ENCODE measurements at regions not wholly inside any gene's neighbourhood (a gene's known extent, or its start where the extent isn't known, plus 50 kb on each side); places are given as distances from the start of the nearest gene placed in this dataset.

GRCh38 chr5:135233477-135233876, 165.6 kb downstream of the MACROH2A1 start:
- no peaks in the 10 kb centered on the region for H3K9me2 ChIP-seq
- WGBS (ENCODE audit: low lambda C conversion rate), result 88% methylated on average over 6 of the region's 6 CpGs
- CTCF ChIA-PET, result interaction anchor here (0.7 to 1.7 kb wide), 4 partner anchors 15 to 97 kb away, joined by 3 to 4 read pairs (median 3); no protein-coding TSS in a partner anchor

DNA sequence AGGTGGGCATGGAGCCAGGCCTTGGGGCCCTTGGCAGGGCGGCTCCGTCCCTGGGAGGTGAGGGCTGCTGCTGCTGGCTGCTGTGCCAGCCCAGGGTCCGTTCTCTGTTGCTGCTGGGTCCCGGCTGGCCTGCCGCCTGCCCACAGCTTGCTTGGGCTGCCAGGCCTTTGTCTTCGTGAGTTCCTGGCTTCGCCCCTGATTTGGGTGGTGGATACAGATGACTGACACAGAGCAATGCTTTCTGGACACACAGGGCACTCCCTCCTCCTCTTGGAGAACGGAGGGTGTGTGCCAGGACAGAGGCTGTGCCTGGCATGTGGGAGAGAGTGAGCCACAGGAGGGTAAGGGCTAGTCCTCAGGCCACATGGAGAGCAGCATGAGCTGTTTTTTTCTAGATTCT, 166.1 kb downstream of the MACROH2A1 start:
- H3K9me2 ChIP-seq, result no peaks in the 10 kb centered on the region
- 78% methylated on average over 3 of the region's 8 CpGs for WGBS (ENCODE audit: low lambda C conversion rate)
- peaks cover 0 to 42% of the 10 kb centered on the region in 2 experiments; a peak in 2 of 4 replicates for H3K4me1 ChIP-seq (ENCODE audit: control insufficient read depth in 1 of 2, insufficient read depth in 2 of 2, low read depth in 1 of 2, low read length in 1 of 2)
- no peaks in the 10 kb centered on the region for H3K9me3 ChIP-seq
- H4K20me1 ChIP-seq (ENCODE audit: insufficient read depth), result no peaks in the 10 kb centered on the region
- POLR2A ChIA-PET, result interaction anchor here (0.9 kb wide), 1 partner anchor 387 kb away, joined by 3 read pairs; the partner anchor contains the start of gene C5orf24
- H3K27me3 ChIP-seq (ENCODE audit: insufficient read depth), result no peaks in the 10 kb centered on the region
- H3K79me2 ChIP-seq (ENCODE audit: insufficient read depth), result no peaks in the 10 kb centered on the region
- H3K4me2 ChIP-seq, result no peak overlapping the region
- no peaks in the 10 kb centered on the region for H3F3A ChIP-seq (replicated peaks; ENCODE audit: insufficient read depth)
- no peak overlapping the region for H2AFZ ChIP-seq (ENCODE audit: low read depth)
- CTCF ChIA-PET, result interaction anchor here (0.7 to 1.7 kb wide), 4 partner anchors 14 to 98 kb away, joined by 3 to 4 read pairs (median 3); no protein-coding TSS in a partner anchor
- no peak for DNase-seq
- no peaks in the 10 kb centered on the region for H3K36me3 ChIP-seq (replicated peaks in 1 of 2; ENCODE audit: control insufficient read depth in 1 of 2, insufficient read depth in 2 of 2, low read length in 1 of 2)
- H3K4me3 ChIP-seq (ENCODE audit: low read depth in 2 of 2, low read length in 1 of 2), result no peak overlapping the region
- H3K9ac ChIP-seq, result no peak overlapping the region
- H3K27ac ChIP-seq (ENCODE audit: low read depth in 2 of 2, low read length in 1 of 2), result no peak overlapping the region
- TF ChIP-seq USF2 (IDR thresholded peaks at IDR 0.05; ENCODE audit: borderline replicate concordance, low read depth, low read length) (no peak), NRF1 (IDR thresholded peaks at IDR 0.05; ENCODE audit: low read depth, low read length) (no peak), POLR2AphosphoS5 (IDR thresholded peaks at IDR 0.05; ENCODE audit: low read depth, low read length) (no peak), CTCF (IDR thresholded peaks at IDR 0.05) (no peak)
- TF ChIP-seq, protein P1, sequence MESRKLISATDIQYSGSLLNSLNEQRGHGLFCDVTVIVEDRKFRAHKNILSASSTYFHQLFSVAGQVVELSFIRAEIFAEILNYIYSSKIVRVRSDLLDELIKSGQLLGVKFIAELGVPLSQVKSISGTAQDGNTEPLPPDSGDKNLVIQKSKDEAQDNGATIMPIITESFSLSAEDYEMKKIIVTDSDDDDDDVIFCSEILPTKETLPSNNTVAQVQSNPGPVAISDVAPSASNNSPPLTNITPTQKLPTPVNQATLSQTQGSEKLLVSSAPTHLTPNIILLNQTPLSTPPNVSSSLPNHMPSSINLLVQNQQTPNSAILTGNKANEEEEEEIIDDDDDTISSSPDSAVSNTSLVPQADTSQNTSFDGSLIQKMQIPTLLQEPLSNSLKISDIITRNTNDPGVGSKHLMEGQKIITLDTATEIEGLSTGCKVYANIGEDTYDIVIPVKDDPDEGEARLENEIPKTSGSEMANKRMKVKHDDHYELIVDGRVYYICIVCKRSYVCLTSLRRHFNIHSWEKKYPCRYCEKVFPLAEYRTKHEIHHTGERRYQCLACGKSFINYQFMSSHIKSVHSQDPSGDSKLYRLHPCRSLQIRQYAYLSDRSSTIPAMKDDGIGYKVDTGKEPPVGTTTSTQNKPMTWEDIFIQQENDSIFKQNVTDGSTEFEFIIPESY (IDR thresholded peaks at IDR 0.05; ENCODE audit: borderline replicate concordance, low read depth), result no peak

More at GRCh38 chr5:135233477-135233876, 165.6 kb downstream of the MACROH2A1 start:
- H3K9me3 ChIP-seq, result no peaks in the 10 kb centered on the region
- H3K79me2 ChIP-seq (ENCODE audit: insufficient read depth), result no peaks in the 10 kb centered on the region
- TF ChIP-seq FOSL2 (IDR thresholded peaks at IDR 0.05; ENCODE audit: borderline replicate concordance, low read depth), result no peak
- no peak for TF ChIP-seq NRF1 (IDR thresholded peaks at IDR 0.05; ENCODE audit: low read depth, low read length)
- TF ChIP-seq TAF1 (IDR thresholded peaks at IDR 0.05; ENCODE audit: borderline replicate concordance, low read depth, low read length), result no peak
- TF ChIP-seq RFX5 (IDR thresholded peaks at IDR 0.05; ENCODE audit: low read length), result no peak
- TF ChIP-seq RXRA (IDR thresholded peaks at IDR 0.05; ENCODE audit: borderline replicate concordance, low read depth), result no peak
- no peak for TF ChIP-seq CHD2 (IDR thresholded peaks at IDR 0.05; ENCODE audit: low read length, partially characterized antibody)
- TF ChIP-seq, protein P2, sequence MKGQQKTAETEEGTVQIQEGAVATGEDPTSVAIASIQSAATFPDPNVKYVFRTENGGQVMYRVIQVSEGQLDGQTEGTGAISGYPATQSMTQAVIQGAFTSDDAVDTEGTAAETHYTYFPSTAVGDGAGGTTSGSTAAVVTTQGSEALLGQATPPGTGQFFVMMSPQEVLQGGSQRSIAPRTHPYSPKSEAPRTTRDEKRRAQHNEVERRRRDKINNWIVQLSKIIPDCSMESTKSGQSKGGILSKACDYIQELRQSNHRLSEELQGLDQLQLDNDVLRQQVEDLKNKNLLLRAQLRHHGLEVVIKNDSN (IDR thresholded peaks at IDR 0.05; ENCODE audit: borderline replicate concordance, low read depth), result no peak
- no peak for TF ChIP-seq RCOR1 (IDR thresholded peaks at IDR 0.05; ENCODE audit: low read length)
- TF ChIP-seq ELF1 (IDR thresholded peaks at IDR 0.05), result no peak
- TF ChIP-seq TEAD4 (IDR thresholded peaks at IDR 0.05; ENCODE audit: borderline replicate concordance, insufficient read depth), result no peak
- TF ChIP-seq CTCF (IDR thresholded peaks at IDR 0.05), result no peak
- no peak for TF ChIP-seq RAD21 (IDR thresholded peaks at IDR 0.05; ENCODE audit: low read length)
- no peak for TF ChIP-seq MAX (IDR thresholded peaks at IDR 0.05; ENCODE audit: low read depth)
- TF ChIP-seq GABPA (IDR thresholded peaks at IDR 0.05; ENCODE audit: low read depth), result no peak
- no peak overlapping the region for H3K4me3 ChIP-seq (ENCODE audit: low read depth in 2 of 2, low read length in 1 of 2)
- no peaks in the 10 kb centered on the region for H4K20me1 ChIP-seq (ENCODE audit: insufficient read depth)
- H3K27me3 ChIP-seq (ENCODE audit: insufficient read depth), result no peaks in the 10 kb centered on the region
- POLR2A ChIA-PET, result interaction anchor here (0.9 to 2.5 kb wide), 2 partner anchors 10 to 388 kb away, joined by 3 to 7 read pairs; partner anchors contain the start of gene C5orf24
- H3K36me3 ChIP-seq (replicated peaks in 1 of 2; ENCODE audit: control insufficient read depth in 1 of 2, insufficient read depth in 2 of 2, low read length in 1 of 2), result no peaks in the 10 kb centered on the region
- H3K27ac ChIP-seq (ENCODE audit: low read depth in 2 of 2, low read length in 1 of 2), result no peak overlapping the region; a peak in 1 of 4 replicates
- H3K9ac ChIP-seq, result no peak overlapping the region
- peaks cover 0 to 43% of the 10 kb centered on the region in 2 experiments; a peak in 2 of 4 replicates for H3K4me1 ChIP-seq (ENCODE audit: control insufficient read depth in 1 of 2, insufficient read depth in 2 of 2, low read depth in 1 of 2, low read length in 1 of 2)
- DNase-seq, result no peak
- H2AFZ ChIP-seq (ENCODE audit: low read depth), result no peak overlapping the region
- H3K4me2 ChIP-seq, result no peak overlapping the region
- H3F3A ChIP-seq (replicated peaks; ENCODE audit: insufficient read depth), result no peaks in the 10 kb centered on the region
